ENCODE measurements at regions not wholly inside any gene's neighbourhood (a gene's known extent, or its start where the extent isn't known, plus 50 kb on each side); places are given as distances from the start of the nearest gene placed in this dataset.

DNA sequence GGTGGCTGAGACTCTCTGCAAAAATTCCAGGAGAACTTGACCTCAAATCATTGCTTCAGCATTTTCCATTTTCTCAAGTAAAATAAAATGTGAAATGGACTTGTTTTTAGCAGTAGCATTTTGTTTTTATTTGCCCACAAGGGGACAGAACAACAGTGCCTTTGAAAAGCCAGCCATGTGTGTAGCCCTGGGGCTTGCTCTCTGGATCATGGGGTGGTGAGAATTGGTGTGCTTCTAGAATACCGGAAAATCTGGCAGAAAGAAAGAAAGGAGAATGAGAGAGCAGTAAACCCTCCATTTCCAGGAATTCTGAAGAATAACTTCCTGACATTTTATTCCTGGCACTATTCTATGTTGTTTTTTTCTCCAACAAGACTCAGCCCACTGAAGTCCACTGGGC is 254.7 kb upstream of the MOCS1 start:
- H3K4me3 ChIP-seq = no peak overlapping the region
- H3K36me3 ChIP-seq (replicated peaks; ENCODE audit: insufficient read depth, low read depth) = no peaks in the 10 kb centered on the region
- TF ChIP-seq CTCF (IDR thresholded peaks at IDR 0.05; ENCODE audit: poor library complexity) (no peak), EZH2phosphoT487 (IDR thresholded peaks at IDR 0.05; ENCODE audit: low read depth, severe bottlenecking, unreplicated experiment) (no peak), EZH2 (IDR thresholded peaks at IDR 0.05; ENCODE audit: borderline replicate concordance) (no peak)

GRCh38 chr6:40187535-40188144 is 253.4 kb upstream of the MOCS1 start:
- Histone ChIP-seq H2AFZ (no peak overlapping the region), H3K4me2 (no peak overlapping the region), H3K36me3 (replicated peaks; ENCODE audit: insufficient read depth, low read depth) (no peaks in the 10 kb centered on the region), H3K4me1 (ENCODE audit: insufficient read depth) (no peaks in the 10 kb centered on the region), H3K4me3 (no peak overlapping the region), H3K9me3 (ENCODE audit: low read depth) (no peaks in the 10 kb centered on the region), H3K79me2 (no peaks in the 10 kb centered on the region), H4K20me1 (ENCODE audit: insufficient read depth, poor library complexity, severe bottlenecking) (no peaks in the 10 kb centered on the region), H3K27me3 (peaks cover 4% of the 10 kb centered on the region), H3K27ac (no peak overlapping the region), H3K9me2 (replicated peaks; ENCODE audit: insufficient read depth) (no peaks in the 10 kb centered on the region)
- TF ChIP-seq EZH2 (IDR thresholded peaks at IDR 0.05; ENCODE audit: borderline replicate concordance) = no peak
- TF ChIP-seq CTCF (IDR thresholded peaks at IDR 0.05; ENCODE audit: poor library complexity) = no peak
- TF ChIP-seq EZH2phosphoT487 (IDR thresholded peaks at IDR 0.05; ENCODE audit: low read depth, severe bottlenecking, unreplicated experiment) = no peak
- DNase-seq (ENCODE audit: low spot score) = no peak
- 45% methylated on average over 5 of the region's 5 CpGs for WGBS (ENCODE audit: low lambda C conversion rate, missing lambda C conversion rate)

More for the DNA sequence above, 254.7 kb upstream of the MOCS1 start:
- Histone ChIP-seq H3K9me2 (replicated peaks; ENCODE audit: insufficient read depth) (no peaks in the 10 kb centered on the region), H3K27ac (no peak overlapping the region), H3K9me3 (ENCODE audit: low read depth) (no peaks in the 10 kb centered on the region), H3K4me2 (no peak overlapping the region), H3K27me3 (peaks cover 4% of the 10 kb centered on the region), H3K79me2 (no peaks in the 10 kb centered on the region), H4K20me1 (ENCODE audit: insufficient read depth, poor library complexity, severe bottlenecking) (no peaks in the 10 kb centered on the region), H3K4me1 (ENCODE audit: insufficient read depth) (no peaks in the 10 kb centered on the region), H2AFZ (no peak overlapping the region)
- DNase-seq (ENCODE audit: low spot score) = no peak
- 95% methylated on average over 1 of the region's 1 CpG for WGBS (ENCODE audit: low lambda C conversion rate, missing lambda C conversion rate)

GRCh38 chr6:40185486-40185885 is 251.2 kb upstream of the MOCS1 start:
- Histone ChIP-seq H3K4me1 (ENCODE audit: insufficient read depth) (no peaks in the 10 kb centered on the region), H3K9me2 (replicated peaks; ENCODE audit: insufficient read depth) (no peaks in the 10 kb centered on the region), H3K79me2 (no peaks in the 10 kb centered on the region), H3K4me2 (no peak overlapping the region), H2AFZ (no peak overlapping the region), H3K9me3 (ENCODE audit: low read depth) (no peaks in the 10 kb centered on the region), H3K4me3 (no peak overlapping the region), H4K20me1 (ENCODE audit: insufficient read depth, poor library complexity, severe bottlenecking) (no peaks in the 10 kb centered on the region), H3K27me3 (no peaks in the 10 kb centered on the region), H3K27ac (no peak overlapping the region), H3K36me3 (replicated peaks; ENCODE audit: insufficient read depth, low read depth) (no peaks in the 10 kb centered on the region)
- TF ChIP-seq EZH2phosphoT487 (IDR thresholded peaks at IDR 0.05; ENCODE audit: low read depth, severe bottlenecking, unreplicated experiment) (no peak), EZH2 (IDR thresholded peaks at IDR 0.05; ENCODE audit: borderline replicate concordance) (no peak), CTCF (IDR thresholded peaks at IDR 0.05; ENCODE audit: poor library complexity) (no peak)
- no peak for DNase-seq (ENCODE audit: low spot score)
- 100% methylated on average over 1 of the region's 1 CpG for WGBS (ENCODE audit: low lambda C conversion rate, missing lambda C conversion rate)
